ENCODE measurements at regions not wholly inside any gene's neighbourhood (a gene's known extent, or its start where the extent isn't known, plus 50 kb on each side); places are given as distances from the start of the nearest gene placed in this dataset.
"Not testable (repeated sequence)": the region's sequence is repeated elsewhere in the genome, so short reads cannot be mapped to it uniquely, and the experiment has no call there.

- DNase-seq = no peak
These were observed 559.1 kb upstream of the TRPC7 start for GRCh38 chr5:136924490-136924889.

GRCh38 chr5:136910625-136911024 lies 545.3 kb upstream of the TRPC7 start:
- DNase-seq = no peak

GRCh38 chr5:136909906-136910305 lies 544.6 kb upstream of the TRPC7 start:
- DNase-seq = no peak

- DNase-seq = no peak
These were observed 542.0 kb upstream of the TRPC7 start for GRCh38 chr5:136907371-136907770.

GRCh38 chr5:136906545-136906944 lies 541.2 kb upstream of the TRPC7 start:
- DNase-seq = no peak

- no peak for DNase-seq
These were observed 540.2 kb upstream of the TRPC7 start for GRCh38 chr5:136905571-136905970.

GRCh38 chr5:136894070-136894469 lies 528.7 kb upstream of the TRPC7 start:
- DNase-seq = no peak

GRCh38 chr5:136892000-136892399 lies 526.7 kb upstream of the TRPC7 start:
- no peak for DNase-seq

GRCh38 chr5:136891175-136891972 lies 526.0 kb upstream of the TRPC7 start:
- DNase-seq = no peak

- DNase-seq = no peak
These were observed 525.2 kb upstream of the TRPC7 start for GRCh38 chr5:136890431-136891148.

- no peak for DNase-seq
These were observed 521.3 kb upstream of the TRPC7 start for GRCh38 chr5:136886608-136887007.

GRCh38 chr5:136864960-136865359 lies 499.6 kb upstream of the TRPC7 start:
- DNase-seq = no peak

GRCh38 chr5:136856648-136857047 lies 491.3 kb upstream of the TRPC7 start:
- no peak for DNase-seq

- DNase-seq = no peak
These were observed 488.6 kb upstream of the TRPC7 start for GRCh38 chr5:136853971-136854370.

GRCh38 chr5:136840601-136841000 lies 475.3 kb upstream of the TRPC7 start:
- DNase-seq = no peak

GRCh38 chr5:136836093-136836492 lies 470.7 kb upstream of the TRPC7 start:
- no peak for DNase-seq

- no peak for DNase-seq
These were observed 455.5 kb upstream of the TRPC7 start for GRCh38 chr5:136820848-136821247.

- DNase-seq = no peak
These were observed 454.4 kb upstream of the TRPC7 start for GRCh38 chr5:136819526-136820302.

GRCh38 chr5:136816327-136816726 lies 451.0 kb upstream of the TRPC7 start:
- no peak for DNase-seq

- DNase-seq = no peak
These were observed 449.5 kb upstream of the TRPC7 start for GRCh38 chr5:136814619-136815378.

GRCh38 chr5:136812270-136812669 lies 446.9 kb upstream of the TRPC7 start:
- DNase-seq = not testable (repeated sequence)

GRCh38 chr5:136811551-136811950 lies 446.2 kb upstream of the TRPC7 start:
- no peak for DNase-seq

GRCh38 chr5:136811086-136811485 lies 445.7 kb upstream of the TRPC7 start:
- no peak for DNase-seq

Data from CD4-positive, alpha-beta T cell treated with Interleukin-4 for 1 hour (primary cell).